Epithelial cell of esophagus (primary cell): ENCODE measurements at regions not wholly inside any gene's neighbourhood (a gene's known extent, or its start where the extent isn't known, plus 50 kb on each side); places are given as distances from the start of the nearest gene placed in this dataset.
A peak's percentile ranks its signal among the peaks of the same experiment; 100 is the strongest.
"Not testable (repeated sequence)": the region's sequence is repeated elsewhere in the genome, so short reads cannot be mapped to it uniquely, and the experiment has no call there.

ENCODE experiments used
- DNase-seq: peaks from one replicate; pipeline ENCODE4 v3.0.0; 2010; ENCODE audit warnings: low read depth
- H3K4me3 ChIP-seq: 2 replicates; pipeline ENCODE4 v1.5.1; 2011; ENCODE audit warnings: mild to moderate bottlenecking, low read length, control low read depth
- TF ChIP-seq, protein P1 (sequence below): IDR thresholded peaks from 2 replicates; pipeline ENCODE4 v1.5.1; 2011; ENCODE audit warnings: low read depth, mild to moderate bottlenecking, low read length, control low read depth, inconsistent platforms; ENCODE audit not compliant: insufficient read depth; ENCODE audit errors: missing control alignments

DNA sequence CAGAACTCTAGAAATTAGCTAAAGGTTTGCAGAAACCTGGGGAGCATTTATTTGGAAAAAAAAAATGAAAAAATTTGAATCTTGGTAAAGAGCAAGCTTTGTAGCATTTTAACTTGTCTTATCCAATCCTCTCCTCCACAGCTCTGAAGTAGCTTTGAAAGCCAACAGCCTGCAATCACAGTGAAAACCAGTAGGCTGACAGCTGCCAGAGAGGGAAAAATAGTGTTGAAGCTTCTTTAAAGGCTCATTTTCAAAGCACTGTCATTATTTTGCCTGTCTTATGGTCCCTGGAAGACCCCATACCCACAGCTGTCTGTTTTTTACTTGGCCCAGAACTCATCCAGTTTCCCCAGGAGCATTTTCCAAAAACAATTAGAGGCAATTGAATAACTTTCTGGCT is 230.8 kb upstream of the EDNRA start:
- TF ChIP-seq, protein P1, sequence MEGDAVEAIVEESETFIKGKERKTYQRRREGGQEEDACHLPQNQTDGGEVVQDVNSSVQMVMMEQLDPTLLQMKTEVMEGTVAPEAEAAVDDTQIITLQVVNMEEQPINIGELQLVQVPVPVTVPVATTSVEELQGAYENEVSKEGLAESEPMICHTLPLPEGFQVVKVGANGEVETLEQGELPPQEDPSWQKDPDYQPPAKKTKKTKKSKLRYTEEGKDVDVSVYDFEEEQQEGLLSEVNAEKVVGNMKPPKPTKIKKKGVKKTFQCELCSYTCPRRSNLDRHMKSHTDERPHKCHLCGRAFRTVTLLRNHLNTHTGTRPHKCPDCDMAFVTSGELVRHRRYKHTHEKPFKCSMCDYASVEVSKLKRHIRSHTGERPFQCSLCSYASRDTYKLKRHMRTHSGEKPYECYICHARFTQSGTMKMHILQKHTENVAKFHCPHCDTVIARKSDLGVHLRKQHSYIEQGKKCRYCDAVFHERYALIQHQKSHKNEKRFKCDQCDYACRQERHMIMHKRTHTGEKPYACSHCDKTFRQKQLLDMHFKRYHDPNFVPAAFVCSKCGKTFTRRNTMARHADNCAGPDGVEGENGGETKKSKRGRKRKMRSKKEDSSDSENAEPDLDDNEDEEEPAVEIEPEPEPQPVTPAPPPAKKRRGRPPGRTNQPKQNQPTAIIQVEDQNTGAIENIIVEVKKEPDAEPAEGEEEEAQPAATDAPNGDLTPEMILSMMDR: no peak
- no peak for DNase-seq
- no peak overlapping the region for H3K4me3 ChIP-seq

DNA sequence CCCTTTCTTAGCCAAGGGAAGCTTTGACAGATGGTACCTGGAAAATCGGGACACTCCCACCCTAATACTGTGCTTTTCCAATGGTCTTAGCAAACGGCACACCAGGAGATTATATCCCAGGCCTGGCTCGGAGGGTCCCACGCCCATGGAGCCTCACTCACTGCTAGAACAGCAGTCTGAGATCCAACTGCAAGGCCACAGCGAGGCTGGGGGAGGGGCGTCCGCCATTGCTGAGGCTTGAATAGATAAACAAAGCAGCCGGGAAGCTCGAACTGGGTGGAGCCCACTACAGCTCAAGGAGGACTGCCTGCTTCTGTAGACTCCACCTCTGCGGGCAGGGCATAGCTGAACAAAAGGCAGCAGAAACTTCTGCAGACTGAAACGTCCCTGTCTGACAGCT is 225.6 kb upstream of the EDNRA start:
- not testable (repeated sequence) for H3K4me3 ChIP-seq, DNase-seq

DNA sequence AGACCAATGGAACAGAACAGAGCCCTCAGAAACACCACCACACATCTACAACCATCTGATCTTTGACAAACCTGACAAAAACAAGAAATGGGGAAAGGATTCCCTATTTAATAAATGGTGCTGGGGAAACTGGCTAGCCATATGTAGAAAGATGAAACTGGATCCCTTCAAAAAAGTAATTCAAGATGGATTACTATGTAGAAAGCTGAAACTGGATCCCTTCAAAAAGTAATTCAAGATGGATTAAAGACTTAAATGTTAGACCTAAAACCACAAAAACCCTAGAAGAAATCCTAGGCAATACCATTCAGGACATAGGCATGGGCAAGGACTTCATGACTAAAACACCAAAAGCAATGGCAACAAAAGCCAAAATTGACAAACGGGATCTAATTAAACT is 221.6 kb upstream of the EDNRA start:
- DNase-seq, H3K4me3 ChIP-seq: not testable (repeated sequence)

DNA sequence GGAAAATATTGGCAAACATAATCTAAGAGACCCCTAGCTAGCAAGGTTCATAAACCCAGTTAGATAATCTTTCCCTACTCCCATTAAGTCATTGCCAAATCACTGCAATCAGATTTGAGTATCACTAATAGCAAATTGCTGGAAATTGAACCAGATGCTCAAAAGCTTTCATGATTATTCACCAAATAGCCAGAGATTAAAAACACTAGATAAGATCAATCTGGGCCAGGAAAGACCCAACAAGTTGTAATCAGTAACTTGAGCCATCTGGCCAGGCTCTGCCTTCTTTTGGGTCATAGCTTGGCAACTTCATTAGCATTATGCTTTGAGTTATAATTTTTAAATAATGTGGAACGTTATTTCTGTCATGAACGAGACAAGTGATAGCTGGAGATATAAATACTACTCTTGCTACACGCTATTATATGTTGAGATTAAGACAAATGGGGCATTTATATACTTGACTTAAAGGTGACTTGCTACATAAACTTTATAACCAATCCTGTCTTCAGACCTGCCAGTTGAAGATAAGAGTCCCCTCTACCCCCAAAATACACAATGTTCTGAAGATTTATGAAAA is 196.6 kb upstream of the EDNRA start:
- DNase-seq: no peak
- no peak overlapping the region for H3K4me3 ChIP-seq
- TF ChIP-seq, protein P1: no peak

DNA sequence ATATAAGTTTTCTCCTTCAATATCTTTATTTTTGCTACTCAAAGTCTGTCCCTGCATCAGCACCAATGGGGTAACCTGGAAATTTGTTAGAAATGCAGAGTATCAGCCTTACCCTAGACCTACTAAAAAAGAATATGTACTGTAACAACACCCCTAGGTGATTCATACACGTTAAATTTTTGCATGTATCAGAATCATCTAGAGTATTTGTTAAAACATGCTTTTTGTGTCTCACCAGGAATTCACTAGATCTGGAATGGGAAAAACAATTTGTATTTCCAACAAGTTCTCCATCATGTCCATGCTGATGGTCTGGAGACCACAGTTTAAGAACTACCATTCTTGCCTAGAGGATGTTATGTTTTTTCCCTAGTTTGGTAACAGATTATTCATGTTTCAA is 196.0 kb upstream of the EDNRA start:
- TF ChIP-seq, protein P1: no peak
- DNase-seq: peak; percentile 68

DNA sequence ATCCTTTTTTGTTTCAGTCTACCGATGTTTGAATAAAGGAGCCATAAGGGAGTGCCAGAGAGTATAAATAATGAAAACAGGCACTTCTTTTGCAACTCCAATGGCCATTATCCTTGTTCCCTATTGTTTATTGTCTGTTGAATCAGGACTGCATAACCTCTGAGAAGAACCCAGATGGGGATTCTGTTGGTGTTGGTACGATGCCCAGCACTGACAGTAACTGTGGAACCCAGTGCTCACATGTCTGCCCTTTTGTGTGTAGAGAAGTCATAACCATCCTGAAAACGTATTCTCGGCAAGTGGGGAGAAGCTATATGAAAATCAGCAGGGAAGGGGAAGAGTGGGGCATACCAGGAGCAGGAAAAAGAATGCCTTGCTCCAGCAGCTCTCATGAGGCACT is 195.1 kb upstream of the EDNRA start:
- DNase-seq: no peak
- no peak overlapping the region for H3K4me3 ChIP-seq
- TF ChIP-seq, protein P1: no peak

More for the DNA sequence above, 196.0 kb upstream of the EDNRA start:
- H3K4me3 ChIP-seq: no peak overlapping the region

DNA sequence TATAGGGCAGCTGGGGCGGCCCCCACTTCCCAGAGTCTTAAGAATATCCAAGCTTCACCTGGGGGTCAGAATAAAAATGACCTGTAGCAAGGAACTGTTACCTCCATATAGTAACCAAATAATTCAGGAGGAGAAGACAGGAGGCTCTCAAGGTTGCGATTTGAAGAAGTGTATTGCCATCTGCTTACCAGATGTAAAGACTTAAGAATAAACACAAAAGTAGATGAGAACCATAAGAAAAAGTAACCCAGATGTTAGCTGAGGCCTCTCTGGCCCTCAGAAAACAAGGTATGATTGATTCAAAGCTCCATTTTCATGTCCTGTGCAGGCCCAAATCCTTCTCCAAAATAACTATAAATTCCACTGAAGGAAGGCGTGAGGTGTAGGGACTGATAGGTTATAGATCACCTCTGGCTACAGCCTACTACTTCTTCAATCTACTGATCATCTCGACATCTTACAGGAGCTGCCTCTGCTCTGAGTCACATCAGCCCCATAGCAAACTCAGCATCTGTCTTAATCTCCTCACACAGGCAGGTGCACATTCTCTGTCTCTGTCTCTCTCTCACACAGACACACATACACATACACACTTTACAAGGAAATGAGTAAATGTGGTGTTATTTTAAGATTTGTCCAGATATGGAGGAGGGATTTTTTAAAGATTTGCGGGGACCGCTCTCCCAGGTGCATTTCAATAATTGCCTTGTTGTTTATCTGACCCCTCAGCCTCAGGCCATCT is 193.9 kb upstream of the EDNRA start:
- TF ChIP-seq, protein P1: no peak
- peak; percentile 66 for DNase-seq

DNA sequence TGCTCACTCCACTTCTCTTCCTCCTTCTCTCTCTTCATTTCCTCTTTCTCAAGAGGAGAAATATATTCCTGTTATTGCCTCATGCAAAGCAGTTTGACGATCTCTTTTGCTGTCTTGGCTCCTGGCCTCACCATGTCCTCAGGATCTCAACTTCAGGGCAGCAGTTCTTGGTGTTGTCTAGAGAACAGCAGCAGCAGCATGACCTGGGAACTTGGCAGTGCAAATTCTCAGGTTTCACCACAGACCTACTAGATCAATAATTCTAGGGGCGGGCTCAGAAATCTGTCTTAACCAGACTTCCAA is 193.4 kb upstream of the EDNRA start:
- peak; percentile 66 for DNase-seq
- no peak overlapping the region for H3K4me3 ChIP-seq
- TF ChIP-seq, protein P1: no peak

More for the DNA sequence above, 193.9 kb upstream of the EDNRA start:
- no peak overlapping the region for H3K4me3 ChIP-seq
